ENCODE measurements at regions not wholly inside any gene's neighbourhood (a gene's known extent, or its start where the extent isn't known, plus 50 kb on each side); places are given as distances from the start of the nearest gene placed in this dataset.

GRCh38 chr3:101941318-101942040 is 92.2 kb downstream of the NFKBIZ start:
- no peak for DNase-seq (ENCODE audit: low read depth)
- H3K4me3 ChIP-seq (ENCODE audit: low read depth, low read length): no peak overlapping the region
- TF ChIP-seq CTCF (IDR thresholded peaks at IDR 0.05; ENCODE audit: control insufficient read depth, extremely low read depth, insufficient read depth): no peak

GRCh38 chr3:101942356-101942755 is 93.0 kb downstream of the NFKBIZ start:
- H3K4me3 ChIP-seq (ENCODE audit: low read depth, low read length): no peak overlapping the region
- DNase-seq (ENCODE audit: low read depth): no peak

GRCh38 chr3:101943029-101943428 is 93.7 kb downstream of the NFKBIZ start:
- no peak for TF ChIP-seq CTCF (IDR thresholded peaks at IDR 0.05; ENCODE audit: control insufficient read depth, extremely low read depth, insufficient read depth)
- no peak for DNase-seq (ENCODE audit: low read depth)
- no peak overlapping the region for H3K4me3 ChIP-seq (ENCODE audit: low read depth, low read length)

More at GRCh38 chr3:101942356-101942755, 93.0 kb downstream of the NFKBIZ start:
- no peak for TF ChIP-seq CTCF (IDR thresholded peaks at IDR 0.05; ENCODE audit: control insufficient read depth, extremely low read depth, insufficient read depth)

- DNase-seq (ENCODE audit: low read depth): no peak
- no peak for TF ChIP-seq CTCF (IDR thresholded peaks at IDR 0.05; ENCODE audit: control insufficient read depth, extremely low read depth, insufficient read depth)
- no peak overlapping the region for H3K4me3 ChIP-seq (ENCODE audit: low read depth, low read length)
Measured at GRCh38 chr3:101944308-101944707, 95.0 kb downstream of the NFKBIZ start.

- DNase-seq (ENCODE audit: low read depth): no peak
- no peak overlapping the region for H3K4me3 ChIP-seq (ENCODE audit: low read depth, low read length)
- no peak for TF ChIP-seq CTCF (IDR thresholded peaks at IDR 0.05; ENCODE audit: control insufficient read depth, extremely low read depth, insufficient read depth)
Measured at GRCh38 chr3:101945980-101946379, 96.7 kb downstream of the NFKBIZ start.

GRCh38 chr3:101946906-101947305 is 97.6 kb downstream of the NFKBIZ start:
- no peak overlapping the region for H3K4me3 ChIP-seq (ENCODE audit: low read depth, low read length)
- TF ChIP-seq CTCF (IDR thresholded peaks at IDR 0.05; ENCODE audit: control insufficient read depth, extremely low read depth, insufficient read depth): no peak

GRCh38 chr3:101950510-101950909 is 101.2 kb downstream of the NFKBIZ start:
- TF ChIP-seq CTCF (IDR thresholded peaks at IDR 0.05; ENCODE audit: control insufficient read depth, extremely low read depth, insufficient read depth): no peak
- no peak for DNase-seq (ENCODE audit: low read depth)

More at GRCh38 chr3:101946906-101947305, 97.6 kb downstream of the NFKBIZ start:
- no peak for DNase-seq (ENCODE audit: low read depth)

More at GRCh38 chr3:101950510-101950909, 101.2 kb downstream of the NFKBIZ start:
- no peak overlapping the region for H3K4me3 ChIP-seq (ENCODE audit: low read depth, low read length)
